GM13977 (cell line): ENCODE measurements at regions not wholly inside any gene's neighbourhood (a gene's known extent, or its start where the extent isn't known, plus 50 kb on each side); places are given as distances from the start of the nearest gene placed in this dataset.
"Not testable (repeated sequence)": the region's sequence is repeated elsewhere in the genome, so short reads cannot be mapped to it uniquely, and the experiment has no call there.

ENCODE experiments used
- DNase-seq: peaks from one replicate; pipeline ENCODE4 v3.0.0; 2012; ENCODE audit warnings: low spot score
- in situ Hi-C: fragments of 300-500 bp; cut with MboI; formaldehyde crosslinking; loops from one replicate; pipeline ENCODE4 v1.12.0; 2022; ENCODE audit warnings: low sequenced_read_pairs, low pct_unique_long_range_greater_than_20kb, mixed read lengths, inconsistent platforms; ENCODE audit not compliant: unreplicated experiment
- TF ChIP-seq, protein P1 (sequence below): IDR thresholded peaks from 2 replicates; pipeline ENCODE4 v1.5.1; 2012; ENCODE audit warnings: mild to moderate bottlenecking, control low read depth; ENCODE audit not compliant: insufficient read depth; ENCODE audit errors: extremely low read depth, missing control alignments

DNA sequence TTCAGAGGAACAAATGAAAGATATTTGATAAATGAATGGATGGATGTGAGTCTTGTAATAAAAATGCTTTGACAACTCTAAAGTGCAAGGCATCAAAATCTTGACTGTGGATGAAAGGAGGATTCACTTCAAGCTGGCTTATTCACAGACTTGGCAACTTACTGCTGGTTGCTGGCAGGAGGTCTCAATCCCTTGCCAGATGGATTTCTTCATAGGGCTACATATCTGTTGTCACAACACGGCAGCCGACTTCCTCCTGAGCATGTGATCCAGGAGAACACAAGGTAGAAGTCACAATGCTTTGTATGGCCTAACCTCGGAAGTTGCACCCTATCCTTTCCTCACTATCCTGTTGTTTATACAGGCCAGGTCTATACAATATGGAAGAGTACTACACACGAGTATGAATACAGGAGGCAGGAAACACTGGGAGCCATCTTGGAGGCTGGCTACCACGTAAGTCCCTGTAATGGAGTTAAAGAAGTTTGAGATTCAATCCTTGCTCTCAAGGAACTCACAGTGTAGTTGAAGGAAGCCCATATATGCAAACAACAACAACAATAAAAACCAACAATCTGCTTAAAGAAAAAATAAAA, 97.9 kb downstream of the ID4 start:
- TF ChIP-seq, protein P1, sequence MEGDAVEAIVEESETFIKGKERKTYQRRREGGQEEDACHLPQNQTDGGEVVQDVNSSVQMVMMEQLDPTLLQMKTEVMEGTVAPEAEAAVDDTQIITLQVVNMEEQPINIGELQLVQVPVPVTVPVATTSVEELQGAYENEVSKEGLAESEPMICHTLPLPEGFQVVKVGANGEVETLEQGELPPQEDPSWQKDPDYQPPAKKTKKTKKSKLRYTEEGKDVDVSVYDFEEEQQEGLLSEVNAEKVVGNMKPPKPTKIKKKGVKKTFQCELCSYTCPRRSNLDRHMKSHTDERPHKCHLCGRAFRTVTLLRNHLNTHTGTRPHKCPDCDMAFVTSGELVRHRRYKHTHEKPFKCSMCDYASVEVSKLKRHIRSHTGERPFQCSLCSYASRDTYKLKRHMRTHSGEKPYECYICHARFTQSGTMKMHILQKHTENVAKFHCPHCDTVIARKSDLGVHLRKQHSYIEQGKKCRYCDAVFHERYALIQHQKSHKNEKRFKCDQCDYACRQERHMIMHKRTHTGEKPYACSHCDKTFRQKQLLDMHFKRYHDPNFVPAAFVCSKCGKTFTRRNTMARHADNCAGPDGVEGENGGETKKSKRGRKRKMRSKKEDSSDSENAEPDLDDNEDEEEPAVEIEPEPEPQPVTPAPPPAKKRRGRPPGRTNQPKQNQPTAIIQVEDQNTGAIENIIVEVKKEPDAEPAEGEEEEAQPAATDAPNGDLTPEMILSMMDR: no peak
- in situ Hi-C loops: no loop called here
- no peak for DNase-seq

- DNase-seq, in situ Hi-C loops: not testable (repeated sequence)
Observed at GRCh38 chr6:19939321-19939720, 102.2 kb downstream of the ID4 start.

DNA sequence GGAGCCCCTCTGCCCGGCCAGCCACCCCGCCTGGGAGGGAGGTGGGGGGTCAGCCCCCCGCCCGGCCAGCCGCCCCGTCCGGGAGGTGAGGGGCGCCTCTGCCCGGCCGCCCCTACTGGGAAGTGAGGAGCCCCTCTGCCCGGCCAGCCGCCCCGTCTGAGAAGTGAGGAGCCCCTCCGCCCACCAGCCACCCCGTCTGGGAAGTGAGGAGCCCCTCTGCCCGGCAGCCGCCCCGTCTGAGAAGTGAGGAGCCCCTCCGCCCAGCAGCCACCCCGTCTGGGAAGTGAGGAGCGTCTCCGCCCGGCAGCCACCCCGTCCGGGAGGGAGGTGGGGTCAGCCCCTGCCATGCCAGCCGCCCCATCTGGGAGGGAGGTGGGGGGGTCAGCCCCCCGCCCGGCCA, 102.8 kb downstream of the ID4 start:
- DNase-seq, in situ Hi-C loops: not testable (repeated sequence)

- no peak for DNase-seq
- in situ Hi-C loops: no loop called here
- TF ChIP-seq, protein P1: no peak
Observed at GRCh38 chr6:19943042-19943441, 105.9 kb downstream of the ID4 start.

GRCh38 chr6:19945843-19946358, 108.7 kb downstream of the ID4 start:
- TF ChIP-seq, protein P1: no peak
- no peak for DNase-seq
- in situ Hi-C loops: no loop called here

- DNase-seq: no peak
- TF ChIP-seq, protein P1: no peak
- in situ Hi-C loops: no loop called here
Observed at GRCh38 chr6:19949155-19949554, 112.0 kb downstream of the ID4 start.

DNA sequence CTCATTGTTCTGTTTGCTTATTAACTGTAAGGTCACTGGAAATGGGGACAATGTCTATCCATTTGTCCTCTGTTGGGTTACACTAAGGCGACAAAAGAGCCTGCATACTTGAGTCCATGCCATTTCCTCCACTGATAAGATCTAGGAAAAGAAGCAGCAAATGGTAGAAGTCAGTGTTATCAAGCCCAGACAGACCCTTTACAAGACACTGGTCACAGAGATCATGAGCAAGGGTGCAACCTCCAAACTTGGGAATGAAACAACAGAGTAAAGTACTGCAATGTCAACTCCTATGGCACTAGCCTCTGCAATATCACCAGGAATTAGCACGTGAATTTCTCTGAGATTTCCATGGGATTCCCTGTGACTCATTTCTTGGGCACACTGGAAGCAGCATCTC, 126.9 kb downstream of the ID4 start:
- TF ChIP-seq, protein P1: no peak
- in situ Hi-C loops: no loop called here
- no peak for DNase-seq

GRCh38 chr6:19968201-19968600, 131.0 kb downstream of the ID4 start:
- in situ Hi-C loops: no loop called here
- DNase-seq: no peak
- TF ChIP-seq, protein P1: no peak
